ENCODE measurements at regions not wholly inside any gene's neighbourhood (a gene's known extent, or its start where the extent isn't known, plus 50 kb on each side); places are given as distances from the start of the nearest gene placed in this dataset.
"Not testable (repeated sequence)": the region's sequence is repeated elsewhere in the genome, so short reads cannot be mapped to it uniquely, and the experiment has no call there.

DNA sequence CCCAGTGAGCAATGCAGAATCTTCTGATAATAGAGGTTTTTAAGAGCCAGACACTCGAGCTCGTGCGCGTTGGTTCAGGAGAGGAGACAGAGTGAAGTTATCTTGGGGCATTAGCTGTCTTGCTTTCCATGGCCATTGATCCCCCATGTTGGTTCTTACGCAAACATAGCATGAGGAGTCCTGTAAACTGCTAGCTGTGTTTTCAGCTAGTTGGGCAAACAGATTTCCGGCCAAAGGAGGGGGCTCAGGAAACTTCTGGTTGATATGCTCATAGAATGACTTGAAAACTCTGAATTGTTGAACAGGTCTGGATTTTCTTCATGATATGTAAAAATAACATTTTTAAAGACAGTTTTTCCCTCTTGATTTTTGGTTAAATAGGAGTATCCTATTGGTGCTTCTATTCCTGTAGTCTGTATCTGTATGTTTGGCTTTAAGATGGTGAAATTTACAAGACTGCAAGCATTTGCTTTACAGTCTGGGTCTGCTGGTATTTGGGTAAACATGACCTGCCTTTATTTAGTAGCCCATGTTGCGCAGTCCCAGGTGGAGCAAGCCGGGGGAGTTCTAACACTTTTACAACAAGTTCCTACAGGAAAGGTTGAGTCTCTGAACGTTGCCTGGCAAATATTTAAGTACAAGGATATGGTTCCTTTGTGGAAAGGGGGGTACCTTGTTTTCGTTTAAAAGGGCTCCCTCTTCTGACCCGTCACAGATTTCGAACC, 218.4 kb upstream of the KCND2 start:
- no peak for DNase-seq

DNA sequence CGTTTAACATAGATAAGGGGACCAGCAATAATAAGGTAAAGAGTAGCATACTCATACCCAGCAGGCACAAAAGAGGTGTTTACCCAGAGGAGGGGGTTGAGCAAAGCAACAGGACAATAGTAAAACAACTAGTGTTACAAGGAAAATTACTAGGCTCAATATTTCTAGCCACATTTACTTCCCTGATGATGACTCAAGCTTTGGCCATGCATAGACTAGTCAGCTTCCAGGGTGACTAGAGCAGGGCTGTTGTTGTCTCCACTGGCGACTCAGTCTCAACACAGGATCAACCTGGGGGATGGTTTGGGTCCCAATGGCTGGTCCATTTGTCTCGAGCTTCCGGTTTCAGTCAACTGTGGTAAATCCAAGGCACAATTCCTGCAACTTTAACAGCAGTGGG, 217.7 kb upstream of the KCND2 start:
- DNase-seq: no peak

DNA sequence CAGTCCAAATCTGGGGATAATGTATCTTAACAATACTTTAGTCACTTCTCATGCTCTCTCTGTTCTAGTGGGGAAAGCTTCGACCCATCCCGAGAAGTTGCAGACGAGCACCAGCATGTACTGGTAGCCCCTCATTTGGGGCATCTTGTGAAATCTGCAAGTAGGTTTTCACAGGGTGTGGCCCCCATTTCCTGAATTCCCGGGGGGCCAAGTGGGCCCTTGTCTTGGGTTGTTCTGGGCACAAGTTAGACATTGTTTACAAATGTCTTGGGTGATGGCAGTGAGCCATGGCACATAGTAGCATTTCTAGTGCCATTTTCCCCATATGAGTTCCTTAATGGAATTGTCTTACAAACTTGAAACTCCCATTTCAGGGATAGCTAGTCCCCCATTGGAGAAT, 216.7 kb upstream of the KCND2 start:
- no peak for DNase-seq

DNA sequence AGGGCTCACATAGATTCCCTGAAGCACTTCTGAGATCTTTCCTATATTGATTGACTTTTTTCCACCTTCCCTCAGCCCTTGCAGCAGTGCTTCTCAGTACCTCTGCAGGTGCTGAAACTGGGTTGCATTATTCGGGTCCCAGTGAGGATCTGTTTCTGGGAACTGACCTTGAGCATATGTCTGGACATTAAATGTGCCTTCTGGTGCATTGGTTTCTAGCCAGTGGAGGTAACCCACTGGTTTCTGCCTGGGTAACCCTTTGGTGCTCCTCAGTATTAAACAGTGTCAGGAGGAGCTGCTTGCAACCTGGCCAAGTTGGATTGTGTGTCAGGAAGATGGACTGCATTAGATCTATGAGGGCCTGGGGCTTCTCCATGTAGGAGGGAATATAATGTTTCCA, 213.3 kb upstream of the KCND2 start:
- DNase-seq: no peak

DNA sequence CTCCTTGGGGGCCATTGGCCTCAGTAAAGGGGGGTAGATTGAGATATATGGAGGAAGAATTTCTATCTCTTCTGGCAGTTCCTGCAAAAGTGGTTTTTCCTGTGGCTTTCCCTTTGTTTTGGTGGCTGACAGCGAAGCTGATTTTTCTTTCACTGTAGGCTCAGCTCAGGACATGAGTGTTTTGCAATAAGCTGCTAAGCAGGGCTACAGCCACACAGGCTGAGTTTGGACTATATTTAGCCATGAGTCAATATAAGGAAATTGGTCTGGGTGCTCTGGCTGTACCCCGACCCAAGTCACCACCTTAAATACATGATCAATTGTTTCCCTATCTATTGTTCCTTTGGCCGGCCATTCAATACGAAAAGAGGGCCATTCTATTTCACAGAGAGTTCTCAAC, 212.7 kb upstream of the KCND2 start:
- no peak for DNase-seq

DNA sequence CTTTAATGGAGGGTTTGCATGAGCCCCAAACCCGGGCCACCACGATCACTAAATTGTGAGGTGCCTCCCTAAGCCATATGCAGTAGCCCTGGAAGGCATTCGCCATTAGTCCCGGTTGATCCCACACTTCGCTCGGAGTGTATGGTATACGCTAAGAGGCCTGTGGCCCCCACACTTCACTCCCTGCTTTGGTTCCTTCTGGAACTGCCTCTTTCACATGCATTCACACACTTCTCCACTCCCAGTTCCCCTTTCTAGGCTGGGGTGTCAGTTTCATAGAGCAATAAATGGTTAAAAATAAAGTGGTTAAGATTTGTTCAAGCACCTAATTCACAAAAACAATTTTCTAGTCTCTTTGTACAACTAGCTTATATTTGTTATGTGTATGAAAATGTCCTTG, 212.1 kb upstream of the KCND2 start:
- DNase-seq: no peak

DNA sequence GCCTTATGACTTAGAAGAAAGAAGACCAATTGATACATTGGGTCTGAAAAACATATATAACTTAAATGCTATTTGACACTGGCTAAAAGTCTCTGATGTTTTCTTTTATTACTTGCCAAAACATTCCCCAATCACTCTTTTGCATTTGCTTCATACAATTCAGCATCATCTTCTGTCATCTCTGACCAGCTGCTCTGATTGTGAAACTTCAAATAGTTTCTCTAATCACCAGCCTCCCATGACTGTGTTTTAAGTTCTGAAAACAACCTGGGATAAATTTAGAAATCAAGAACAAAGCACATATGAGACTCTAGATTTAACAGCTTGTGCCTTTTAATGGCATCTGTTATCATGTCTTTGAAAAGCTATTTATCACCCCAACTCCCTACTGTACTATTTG, 208.4 kb upstream of the KCND2 start:
- no peak for DNase-seq

DNA sequence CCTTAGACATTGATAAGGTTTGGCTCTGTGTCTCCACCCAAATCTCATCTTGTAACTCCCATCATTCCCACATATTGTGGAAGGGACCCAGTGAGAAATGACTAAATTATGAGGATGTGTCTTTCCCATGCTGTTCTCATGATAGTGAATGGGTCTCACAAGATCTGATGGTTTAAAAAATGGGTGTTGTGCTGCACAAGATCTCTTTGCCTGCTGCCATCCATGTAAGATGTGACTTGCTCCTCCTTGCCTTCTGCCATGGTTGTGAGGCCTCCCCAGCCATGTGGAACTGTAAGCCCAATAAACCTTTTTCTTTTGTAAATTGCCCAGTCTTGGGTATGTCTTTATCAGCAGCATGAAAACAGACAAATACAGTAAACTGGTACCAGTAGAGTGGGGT, 206.1 kb upstream of the KCND2 start:
- not testable (repeated sequence) for DNase-seq

DNA sequence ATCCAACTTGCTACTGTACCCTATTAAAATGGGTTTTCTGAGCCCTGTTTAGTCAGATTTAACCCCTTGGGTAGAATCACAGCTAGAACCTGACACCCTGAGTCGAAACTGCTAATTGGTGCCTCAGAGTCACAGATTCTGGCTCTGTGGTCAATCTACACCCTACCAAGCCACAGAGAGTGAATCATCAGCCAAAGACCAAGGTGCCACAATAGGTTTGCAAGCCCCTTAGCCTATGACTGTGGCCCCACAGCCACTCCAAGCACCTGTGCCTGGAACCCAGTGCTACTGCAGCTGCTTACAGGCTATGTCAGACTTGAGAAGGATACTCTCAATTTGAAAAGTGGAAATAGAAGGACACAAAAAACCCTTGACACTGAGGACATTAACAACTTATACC, 202.8 kb upstream of the KCND2 start:
- DNase-seq: no peak

DNA sequence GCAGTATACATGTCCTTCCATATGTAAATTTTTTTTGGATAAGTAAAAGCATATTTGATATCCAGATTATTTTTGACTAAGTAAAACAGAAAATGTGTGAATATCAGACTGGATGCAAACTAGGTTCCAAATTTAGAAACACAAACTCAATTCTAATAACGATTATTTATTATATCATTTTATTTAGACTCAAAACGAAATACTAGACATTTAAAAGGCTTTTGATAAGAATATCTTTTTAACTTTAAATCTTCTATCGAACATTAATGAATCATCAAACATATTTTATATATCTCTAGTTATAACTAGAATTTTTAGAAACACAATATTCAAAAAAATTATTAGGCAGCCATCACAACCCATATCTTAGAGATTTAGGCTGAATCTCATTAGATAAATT, 195.2 kb upstream of the KCND2 start:
- DNase-seq: no peak

DNA sequence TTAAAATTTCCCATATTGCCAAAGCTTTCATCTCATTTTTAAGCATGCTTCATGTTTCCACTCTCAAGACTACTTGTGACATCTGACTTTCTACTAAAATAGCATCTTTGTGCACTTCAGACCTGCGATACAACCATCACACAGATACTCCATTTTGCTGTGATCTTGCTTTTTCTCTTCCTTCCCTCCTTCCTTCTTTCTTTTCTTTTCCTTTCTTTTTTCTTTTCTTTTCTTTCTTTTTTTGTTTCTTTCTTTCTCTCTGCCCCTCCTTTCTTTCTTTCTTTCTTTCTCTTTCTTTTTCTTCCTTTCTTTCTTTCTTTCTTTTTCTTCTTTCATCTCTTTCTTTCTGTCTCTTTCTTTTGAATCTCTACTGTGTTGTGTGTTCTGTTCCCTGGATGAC, 194.0 kb upstream of the KCND2 start:
- DNase-seq: no peak

DNA sequence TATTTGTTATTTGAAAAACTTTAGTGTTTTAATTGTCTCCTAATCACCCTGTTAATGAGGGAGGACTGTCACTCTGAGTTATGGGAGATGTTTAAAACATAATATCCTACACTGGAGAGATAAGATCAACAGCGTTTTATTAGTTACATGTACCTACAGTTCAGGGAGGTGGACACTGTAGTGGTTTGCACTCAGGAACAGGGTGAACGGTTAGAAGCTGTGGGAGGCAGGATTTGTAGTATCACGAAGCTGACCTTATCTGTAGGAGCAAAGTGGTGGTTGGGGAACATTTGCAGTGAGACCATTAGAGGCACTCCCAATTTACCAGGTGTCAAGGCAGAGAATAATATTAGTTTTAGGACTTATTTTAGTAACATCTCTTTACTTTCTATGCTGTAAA, 193.3 kb upstream of the KCND2 start:
- no peak for DNase-seq

DNA sequence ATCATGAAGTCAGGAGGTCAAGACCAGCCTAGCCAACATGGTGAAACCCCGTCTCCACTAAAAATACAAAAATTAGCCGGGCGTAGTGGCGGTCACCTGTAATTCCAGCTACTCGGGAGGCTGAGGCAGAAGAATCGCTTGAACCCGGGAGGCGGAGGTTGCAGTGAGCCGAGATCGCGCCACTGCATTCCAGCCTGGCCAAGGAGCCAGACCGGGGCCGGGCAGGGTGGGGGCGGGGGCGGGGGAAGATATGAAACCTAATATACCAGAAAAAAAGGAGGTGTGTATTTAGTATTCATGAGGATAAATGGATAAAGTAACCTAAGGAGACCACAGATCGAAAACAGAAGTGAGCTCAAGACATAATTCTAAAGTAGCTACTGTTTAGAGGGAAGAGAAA, 186.5 kb upstream of the KCND2 start:
- not testable (repeated sequence) for DNase-seq

DNA sequence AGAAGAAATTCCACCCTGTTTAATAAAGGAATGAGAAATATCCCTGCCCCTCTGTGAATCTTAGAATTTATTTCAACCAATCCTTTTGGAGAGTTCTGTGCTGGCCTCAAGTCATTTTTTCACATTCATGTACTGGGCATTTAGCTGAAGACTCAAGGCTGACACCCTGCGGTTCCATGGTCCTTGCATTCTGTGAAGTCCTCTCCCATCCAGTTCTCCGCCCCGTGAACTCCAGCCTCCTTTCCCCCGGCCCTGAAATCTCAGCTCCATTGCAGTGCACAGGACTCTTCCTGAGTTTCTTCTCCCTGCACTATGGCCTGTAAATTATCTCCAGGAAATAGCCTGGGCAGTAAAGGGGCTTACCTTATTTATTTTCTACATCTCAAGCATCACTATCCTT, 183.0 kb upstream of the KCND2 start:
- DNase-seq: no peak

DNA sequence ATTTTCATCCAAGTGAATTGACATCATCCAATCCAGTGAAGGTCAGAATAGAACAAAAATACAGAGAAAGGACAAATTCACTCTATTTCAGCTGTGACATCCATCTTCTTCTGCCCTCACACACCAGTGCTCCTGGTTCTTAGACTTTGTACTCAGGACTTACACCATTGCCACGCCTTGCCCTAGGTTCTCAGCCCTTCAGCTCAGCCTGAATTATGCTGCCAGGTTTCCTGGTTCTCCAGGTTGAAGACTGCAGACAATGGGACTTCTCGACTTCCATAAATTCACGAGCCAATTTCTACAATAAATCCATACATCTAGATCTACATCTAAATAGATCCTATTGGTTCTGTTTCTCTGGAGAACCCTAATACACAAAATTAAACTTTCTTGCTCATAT, 181.2 kb upstream of the KCND2 start:
- DNase-seq: no peak

DNA sequence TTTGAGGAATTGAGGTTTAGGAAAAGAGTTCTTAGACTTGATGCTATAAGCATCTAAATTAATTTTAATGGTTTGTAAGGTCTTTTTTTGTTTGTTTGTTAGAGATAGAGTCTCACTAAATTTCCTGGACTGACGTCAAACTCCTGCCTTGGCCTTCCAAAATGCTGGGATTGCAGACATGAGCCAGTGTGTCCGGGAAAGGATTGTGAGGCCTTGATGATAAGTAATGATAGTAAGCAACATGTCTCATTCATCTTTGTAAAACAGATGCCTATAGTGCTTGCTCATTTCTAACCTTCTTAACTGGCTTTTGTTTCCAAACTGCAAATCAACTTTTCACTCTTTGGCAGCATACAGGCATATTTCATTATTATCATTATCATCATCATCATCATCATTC, 176.0 kb upstream of the KCND2 start:
- no peak for DNase-seq

DNA sequence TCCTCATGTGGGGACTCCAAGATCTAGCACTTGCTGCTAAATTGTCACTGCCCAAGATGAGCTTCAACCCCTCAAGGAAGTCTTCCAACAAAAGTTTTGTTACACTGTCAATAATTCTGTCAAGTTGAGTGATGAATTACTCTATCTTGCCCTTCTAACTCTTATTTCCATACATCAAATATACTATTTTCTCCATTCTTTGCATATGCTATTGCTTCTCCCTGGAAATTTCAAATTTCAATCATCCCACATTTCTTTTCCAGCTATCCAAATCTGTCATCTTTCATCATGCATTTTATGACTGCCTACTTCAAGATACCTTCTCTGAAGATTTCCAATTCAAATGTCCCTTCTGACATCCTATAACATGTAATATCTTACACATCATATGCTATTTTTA, 175.2 kb upstream of the KCND2 start:
- no peak for DNase-seq

DNA sequence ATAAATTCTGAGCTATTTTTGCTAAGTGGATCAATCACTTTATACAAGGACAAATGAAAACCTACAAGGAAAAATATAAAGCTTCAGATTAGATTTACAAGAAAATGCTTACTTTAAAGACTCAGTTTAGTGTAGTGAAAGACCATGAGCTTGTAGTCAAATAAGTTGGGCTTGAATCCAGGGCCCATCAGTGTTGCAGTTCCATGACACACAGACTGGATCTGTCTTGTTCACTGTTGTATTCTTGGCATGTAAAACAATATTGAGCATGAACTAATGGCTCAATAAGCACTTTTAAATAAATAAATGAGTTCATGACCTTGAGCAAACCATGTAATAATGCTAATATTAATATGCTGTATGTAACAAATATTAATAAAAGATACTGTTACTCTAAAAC, 164.6 kb upstream of the KCND2 start:
- DNase-seq: no peak

DNA sequence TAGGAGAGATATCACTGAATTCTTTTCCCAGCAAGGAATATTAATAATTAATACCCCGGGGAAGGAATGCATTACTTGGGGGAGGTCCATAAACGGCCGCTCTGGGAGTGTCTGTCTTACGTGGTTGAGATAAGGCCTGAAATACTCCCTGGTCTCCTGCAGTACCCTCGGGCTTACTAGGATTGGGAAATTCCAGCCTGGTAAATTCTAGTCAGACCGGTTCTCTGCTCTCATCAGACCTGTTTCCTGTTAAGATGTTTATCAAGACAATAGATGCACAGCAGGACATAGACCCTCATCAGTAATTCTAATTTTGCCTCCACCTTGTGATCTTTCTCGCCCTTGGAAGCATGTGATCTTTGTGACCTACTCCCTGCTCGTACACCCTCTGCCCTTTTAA, 162.8 kb upstream of the KCND2 start:
- DNase-seq: no peak

DNA sequence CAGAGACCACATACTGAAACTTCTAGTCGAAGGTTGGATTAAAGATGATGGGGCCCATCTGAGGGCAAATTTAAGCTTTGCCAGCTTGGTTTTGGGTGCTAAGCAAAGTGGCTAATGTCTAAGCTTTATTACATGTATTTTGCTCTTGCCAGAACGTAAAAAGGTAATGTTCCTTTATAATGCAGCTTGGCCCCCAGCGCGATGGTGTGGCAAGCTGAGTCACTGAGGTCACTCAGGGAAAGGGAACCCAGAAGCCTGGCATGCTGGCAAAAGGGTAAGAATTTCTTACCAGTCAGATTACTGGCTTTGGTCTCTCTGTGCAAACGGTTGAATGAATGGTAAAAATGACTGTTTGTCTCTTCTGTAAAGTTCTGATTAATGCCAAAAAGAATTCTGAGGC, 158.3 kb upstream of the KCND2 start:
- no peak for DNase-seq

DNA sequence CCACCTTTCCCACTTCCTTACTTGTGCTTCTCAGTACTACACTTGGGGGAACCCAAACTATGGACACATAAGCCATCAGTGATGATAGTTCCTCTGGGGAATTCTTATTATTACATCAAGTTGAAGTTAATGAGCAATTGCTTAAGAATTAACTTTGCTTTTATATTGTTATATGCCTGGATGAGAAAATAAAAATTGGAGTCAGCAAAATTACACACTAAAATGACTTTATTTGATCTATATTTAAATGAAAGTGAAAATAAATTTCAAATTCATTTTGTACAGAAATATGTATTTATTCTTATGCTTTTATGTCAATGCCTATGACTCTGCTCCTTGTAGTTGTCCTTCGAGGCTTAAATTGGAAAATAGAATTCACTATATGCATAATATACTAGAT, 149.4 kb upstream of the KCND2 start:
- no peak for DNase-seq

DNA sequence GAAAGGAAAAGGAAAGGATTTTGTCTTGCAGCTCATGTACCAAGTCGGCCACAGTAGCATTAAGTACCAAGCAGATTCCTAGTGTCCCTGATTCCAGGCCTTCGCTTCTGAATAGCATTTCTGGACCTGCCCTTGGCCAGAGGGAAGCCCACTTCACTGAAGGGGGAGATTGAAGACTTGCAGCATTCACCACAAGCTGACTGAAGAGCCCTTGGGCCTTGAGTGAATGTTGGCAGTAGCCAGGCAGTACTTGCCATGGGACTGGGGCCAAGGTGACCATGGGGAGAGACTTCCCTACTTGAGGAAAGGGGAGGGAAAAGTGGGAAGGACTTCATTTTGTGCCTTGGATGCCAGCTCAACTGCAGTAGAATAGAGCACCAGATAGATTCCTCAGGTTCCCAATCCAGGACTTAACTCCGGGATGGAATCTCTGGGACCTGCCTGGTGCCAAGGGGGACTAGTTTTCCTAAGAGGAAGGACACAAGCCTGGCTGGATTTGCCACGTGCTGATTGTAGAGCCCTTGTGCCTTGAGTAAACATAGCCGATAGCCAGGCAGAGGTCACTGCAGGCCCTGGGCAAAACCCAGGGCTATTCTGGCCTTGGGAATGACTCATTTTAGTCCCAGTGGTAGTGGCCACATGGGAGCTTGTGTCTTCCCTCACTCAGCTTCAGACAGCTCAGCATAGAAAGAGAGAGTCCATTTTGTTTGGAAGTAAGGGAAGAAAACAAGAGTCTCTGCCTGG, 141.7 kb upstream of the KCND2 start:
- no peak for DNase-seq

DNA sequence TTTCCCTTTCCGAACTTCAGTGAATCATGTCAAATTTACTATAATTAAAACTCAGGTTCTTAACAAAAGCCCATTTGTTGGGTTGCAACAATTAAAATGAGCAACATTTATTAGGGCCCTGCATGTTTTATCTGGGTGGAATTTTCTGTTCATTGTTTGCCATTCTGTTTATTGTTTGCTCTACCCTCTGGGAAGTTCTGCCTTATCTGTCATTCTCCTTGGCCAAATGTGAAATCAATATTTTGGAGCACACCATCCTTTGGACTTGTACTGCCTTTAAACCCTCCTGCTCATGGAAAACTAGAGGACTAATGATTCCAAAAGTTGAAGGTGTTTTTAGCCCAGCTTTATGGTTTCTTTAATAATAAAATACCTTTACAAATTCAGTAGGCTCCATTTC, 134.5 kb upstream of the KCND2 start:
- DNase-seq: no peak

DNA sequence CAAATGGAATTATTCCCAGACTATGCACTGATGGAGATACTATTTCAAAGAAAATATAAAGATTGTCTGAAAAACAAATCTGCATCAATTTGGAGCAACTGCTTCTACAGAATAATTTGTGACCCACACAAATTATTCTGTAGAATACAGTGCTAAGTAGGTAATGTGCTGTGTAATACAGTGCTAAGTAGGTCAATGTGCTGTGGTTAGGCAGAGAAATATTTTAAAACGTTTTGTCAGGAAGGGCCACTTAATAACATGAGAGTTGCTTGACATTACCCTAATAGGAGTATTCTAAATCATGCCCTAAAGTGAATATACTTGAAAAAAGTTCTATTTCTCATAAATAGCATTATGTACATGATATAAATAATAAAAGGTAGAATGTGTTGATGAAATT, 116.5 kb upstream of the KCND2 start:
- DNase-seq: no peak

DNA sequence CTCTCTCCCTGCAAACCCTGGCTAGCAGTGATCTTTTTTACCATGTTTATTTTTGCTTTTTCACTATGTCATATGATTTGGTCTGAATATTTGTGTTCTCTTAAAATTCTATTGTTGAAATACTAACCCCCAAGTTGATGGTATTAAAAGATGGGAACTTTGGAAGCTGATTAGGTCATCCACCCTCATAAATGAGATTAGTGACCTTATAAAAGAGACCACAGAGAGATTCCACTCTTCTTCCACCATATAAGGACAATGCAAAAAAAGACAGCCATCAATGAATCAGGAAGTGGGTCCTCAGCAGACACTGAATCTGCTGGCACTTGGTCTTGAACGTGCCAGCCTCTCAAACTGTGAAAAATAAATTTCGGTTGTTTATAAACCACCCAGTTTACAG, 112.8 kb upstream of the KCND2 start:
- DNase-seq: no peak
